Mesothelial cell of epicardium (in vitro differentiated cells): ENCODE measurements at regions not wholly inside any gene's neighbourhood (a gene's known extent, or its start where the extent isn't known, plus 50 kb on each side); places are given as distances from the start of the nearest gene placed in this dataset.

Experiments
- DNase-seq, 2 experiments: peaks; one replicate each; pipeline ENCODE4 v3.0.0; 2021; ENCODE audit warnings: low spot score in 2 of 2; ENCODE audit not compliant: unreplicated experiment in 2 of 2
- H3K27ac Mint-ChIP-seq: 2 replicates; pipeline ENCODE4 v1.8.0; 2021; ENCODE audit warnings: mixed read lengths
- H3K27me3 Mint-ChIP-seq: 2 replicates; pipeline ENCODE4 v1.8.0; 2021; ENCODE audit warnings: low read depth, mixed read lengths
- H3K36me3 Mint-ChIP-seq: 2 replicates; pipeline ENCODE4 v1.8.0; 2021; ENCODE audit warnings: mixed read lengths
- H3K4me1 Mint-ChIP-seq: 2 replicates; pipeline ENCODE4 v1.8.0; 2021; ENCODE audit warnings: mixed read lengths
- H3K4me3 Mint-ChIP-seq: 2 replicates; pipeline ENCODE4 v1.8.0; 2021; ENCODE audit warnings: mild to moderate bottlenecking, moderate library complexity, mixed read lengths
- H3K9me3 Mint-ChIP-seq: 2 replicates; pipeline ENCODE4 v1.8.0; 2021; ENCODE audit warnings: mixed read lengths
- CTCF ChIP-seq: fragments of 200-600 bp; sonication (generic); IDR thresholded peaks from one replicate; pipeline ENCODE4 v1.5.0; 2021; ENCODE audit warnings: antibody characterized with exemption; ENCODE audit not compliant: unreplicated experiment

GRCh38 chr1:90802622-90803021 is 85.5 kb upstream of the BARHL2 start:
- Mint-ChIP-seq H3K9me3 (peaks cover 25% of the 10 kb centered on the region), H3K27ac (no peak overlapping the region), H3K36me3 (no peaks in the 10 kb centered on the region), H3K4me3 (no peak overlapping the region), H3K4me1 (no peaks in the 10 kb centered on the region), H3K27me3 (peaks cover 19% of the 10 kb centered on the region)
- DNase-seq = no peak
- TF ChIP-seq CTCF = no peak

GRCh38 chr1:90800012-90800717 is 83.1 kb upstream of the BARHL2 start:
- no peaks in the 10 kb centered on the region for H3K4me1 Mint-ChIP-seq
- peaks cover 25% of the 10 kb centered on the region for H3K27me3 Mint-ChIP-seq
- H3K36me3 Mint-ChIP-seq = no peaks in the 10 kb centered on the region
- H3K4me3 Mint-ChIP-seq = no peak overlapping the region
- H3K27ac Mint-ChIP-seq = no peak overlapping the region
- TF ChIP-seq CTCF = no peak
- H3K9me3 Mint-ChIP-seq = peaks cover 17% of the 10 kb centered on the region
- DNase-seq = no peak

- DNase-seq = no peak
- H3K9me3 Mint-ChIP-seq = peaks cover 11% of the 10 kb centered on the region
- no peak overlapping the region for H3K27ac Mint-ChIP-seq
- H3K4me3 Mint-ChIP-seq = no peak overlapping the region
- peaks cover 25% of the 10 kb centered on the region for H3K27me3 Mint-ChIP-seq
- H3K36me3 Mint-ChIP-seq = no peaks in the 10 kb centered on the region
- TF ChIP-seq CTCF = no peak
- no peaks in the 10 kb centered on the region for H3K4me1 Mint-ChIP-seq
Measured at GRCh38 chr1:90799326-90799725, 82.2 kb upstream of the BARHL2 start.

DNA sequence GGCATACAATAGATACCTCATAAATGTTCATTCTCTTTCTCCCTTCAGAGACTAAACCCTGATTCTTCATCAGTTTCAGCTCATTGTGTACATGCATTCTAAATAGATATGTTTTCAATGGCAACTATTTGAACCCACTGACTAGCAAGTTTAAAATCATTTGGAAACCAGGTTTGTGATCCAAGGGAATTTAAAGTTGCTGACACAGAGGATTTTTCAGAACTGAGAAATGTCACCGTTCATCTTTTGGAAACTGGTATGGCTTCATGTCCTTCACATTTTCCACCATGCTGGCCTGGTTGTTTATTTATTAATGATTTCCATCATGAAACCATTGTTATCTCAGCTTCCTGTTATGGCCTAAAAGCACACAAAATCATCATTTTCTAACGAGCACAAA is 81.8 kb upstream of the BARHL2 start:
- Mint-ChIP-seq H3K27me3 (peaks cover 27% of the 10 kb centered on the region), H3K4me3 (no peak overlapping the region), H3K36me3 (no peaks in the 10 kb centered on the region), H3K4me1 (no peaks in the 10 kb centered on the region), H3K9me3 (peaks cover 11% of the 10 kb centered on the region), H3K27ac (no peak overlapping the region)
- TF ChIP-seq CTCF = no peak
- DNase-seq = no peak

- no peak for DNase-seq
- no peak overlapping the region for H3K27ac Mint-ChIP-seq
- H3K9me3 Mint-ChIP-seq = peaks cover 11% of the 10 kb centered on the region
- no peak for TF ChIP-seq CTCF
- peaks cover 29% of the 10 kb centered on the region for H3K27me3 Mint-ChIP-seq
- no peak overlapping the region for H3K4me3 Mint-ChIP-seq
- H3K4me1 Mint-ChIP-seq = no peaks in the 10 kb centered on the region
- no peaks in the 10 kb centered on the region for H3K36me3 Mint-ChIP-seq
Measured at GRCh38 chr1:90798344-90798743, 81.2 kb upstream of the BARHL2 start.

DNA sequence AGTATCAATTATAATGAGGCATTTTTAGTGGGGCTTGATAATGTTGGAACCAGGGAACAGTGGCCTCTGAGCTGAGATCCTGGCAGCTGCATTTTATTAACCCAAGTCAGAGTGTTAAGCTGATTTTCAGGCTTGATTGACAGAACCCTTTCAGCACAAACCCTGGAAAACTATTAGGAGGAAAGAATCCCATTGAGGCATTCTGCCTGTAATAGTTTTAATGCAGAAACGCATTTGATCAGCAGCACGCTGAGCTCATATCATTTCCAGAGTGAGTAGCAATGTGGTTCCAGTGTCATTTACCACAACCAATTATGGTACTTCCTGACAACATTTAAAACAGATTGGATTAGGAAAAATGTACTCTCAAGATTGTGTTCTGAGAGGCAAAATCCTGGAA is 78.3 kb upstream of the BARHL2 start:
- no peak overlapping the region for H3K4me3 Mint-ChIP-seq
- no peak for TF ChIP-seq CTCF
- no peak overlapping the region for H3K27ac Mint-ChIP-seq
- peaks cover 17% of the 10 kb centered on the region for H3K27me3 Mint-ChIP-seq
- no peaks in the 10 kb centered on the region for H3K36me3 Mint-ChIP-seq
- H3K4me1 Mint-ChIP-seq = no peaks in the 10 kb centered on the region
- DNase-seq = no peak
- no peaks in the 10 kb centered on the region for H3K9me3 Mint-ChIP-seq
